Spinal cord (tissue), 9 donors: ENCODE measurements at regions not wholly inside any gene's neighbourhood (a gene's known extent, or its start where the extent isn't known, plus 50 kb on each side); places are given as distances from the start of the nearest gene placed in this dataset.

ENCODE experiments used
- DNase-seq, 6 donors: peaks; one replicate each; pipeline versions ENCODE4 v3.0.0 to v3.0.0-alpha.2; 2013 to 2015; ENCODE audit warnings: low spot score in 6 of 6, low read depth in 4 of 6
- H3K27ac ChIP-seq: one replicate; pipeline ENCODE4 v1.5.1; 2013; ENCODE audit warnings: low read depth, low read length, control low read depth
- H3K27me3 ChIP-seq: one replicate; pipeline ENCODE4 v1.6.1; 2013; ENCODE audit warnings: low read length; ENCODE audit not compliant: control insufficient read depth, insufficient read depth
- H3K36me3 ChIP-seq: one replicate; pipeline ENCODE4 v1.6.1; 2013; ENCODE audit warnings: low read length; ENCODE audit not compliant: control insufficient read depth, insufficient read depth
- H3K4me1 ChIP-seq: one replicate; pipeline ENCODE4 v1.6.1; 2013; ENCODE audit warnings: low read length; ENCODE audit not compliant: control insufficient read depth, insufficient read depth
- H3K4me3 ChIP-seq: one replicate; pipeline ENCODE4 v1.5.1; 2013; ENCODE audit warnings: low read depth, low read length, control low read depth
- H3K9me3 ChIP-seq: one replicate; pipeline ENCODE4 v1.6.1; 2013; ENCODE audit warnings: low read length; ENCODE audit not compliant: control insufficient read depth, insufficient read depth
- WGBS: methylation state at CpG from one replicate; pipeline ENCODE4 v1.1.5; 2013; ENCODE audit warnings: missing lambda C conversion rate; ENCODE audit not compliant: insufficient coverage; 5-methylcytosine and 5-hydroxymethylcytosine counted together
- donor health status: healthy.

- Histone ChIP-seq H3K9me3 (no peaks in the 10 kb centered on the region), H3K27ac (no peak overlapping the region), H3K27me3 (no peaks in the 10 kb centered on the region), H3K4me3 (no peak overlapping the region), H3K36me3 (no peaks in the 10 kb centered on the region), H3K4me1 (no peaks in the 10 kb centered on the region)
- DNase-seq, result no peak
- 55% methylated on average over 1 of the region's 1 CpG for WGBS
Observed at GRCh38 chr11:37621662-37622061, 1023.6 kb upstream of the RAG2 start.

GRCh38 chr11:37616291-37616690 is 1018.3 kb upstream of the RAG2 start:
- no peaks in the 10 kb centered on the region for H3K4me1 ChIP-seq
- H3K9me3 ChIP-seq, result no peaks in the 10 kb centered on the region
- no peak overlapping the region for H3K27ac ChIP-seq
- H3K27me3 ChIP-seq, result no peaks in the 10 kb centered on the region
- DNase-seq, result no peak
- no peak overlapping the region for H3K4me3 ChIP-seq
- WGBS, result no CpG with 5 or more reads among the region's 1 CpG
- H3K36me3 ChIP-seq, result no peaks in the 10 kb centered on the region

GRCh38 chr11:37613031-37613430 is 1015.0 kb upstream of the RAG2 start:
- Histone ChIP-seq H3K36me3 (no peaks in the 10 kb centered on the region), H3K4me3 (no peak overlapping the region), H3K9me3 (no peaks in the 10 kb centered on the region), H3K27ac (no peak overlapping the region), H3K27me3 (no peaks in the 10 kb centered on the region), H3K4me1 (no peaks in the 10 kb centered on the region)
- no CpG with 5 or more reads among the region's 1 CpG for WGBS
- peak in 1 of 6 donors; percentile 9 for DNase-seq

- no peak overlapping the region for H3K4me3 ChIP-seq
- no peak overlapping the region for H3K27ac ChIP-seq
- no peaks in the 10 kb centered on the region for H3K27me3 ChIP-seq
- no peaks in the 10 kb centered on the region for H3K36me3 ChIP-seq
- WGBS, result 93% methylated on average over 2 of the region's 4 CpGs
- H3K4me1 ChIP-seq, result no peaks in the 10 kb centered on the region
- no peak for DNase-seq
- H3K9me3 ChIP-seq, result no peaks in the 10 kb centered on the region
Observed at GRCh38 chr11:37612146-37612545, 1014.1 kb upstream of the RAG2 start.

- no peaks in the 10 kb centered on the region for H3K27me3 ChIP-seq
- no peak for DNase-seq
- H3K27ac ChIP-seq, result no peak overlapping the region
- no peaks in the 10 kb centered on the region for H3K9me3 ChIP-seq
- no peaks in the 10 kb centered on the region for H3K36me3 ChIP-seq
- 100% methylated on average over 1 of the region's 1 CpG for WGBS
- no peaks in the 10 kb centered on the region for H3K4me1 ChIP-seq
- no peak overlapping the region for H3K4me3 ChIP-seq
Observed at GRCh38 chr11:37605229-37605628, 1007.2 kb upstream of the RAG2 start.

GRCh38 chr11:37598381-37598780 is 1000.3 kb upstream of the RAG2 start:
- Histone ChIP-seq H3K27ac (no peak overlapping the region), H3K27me3 (no peaks in the 10 kb centered on the region), H3K36me3 (no peaks in the 10 kb centered on the region), H3K4me3 (no peak overlapping the region), H3K4me1 (no peaks in the 10 kb centered on the region), H3K9me3 (no peaks in the 10 kb centered on the region)
- no CpG with 5 or more reads among the region's 1 CpG for WGBS
- no peak for DNase-seq

GRCh38 chr11:37597776-37598175 is 999.7 kb upstream of the RAG2 start:
- Histone ChIP-seq H3K27ac (no peak overlapping the region), H3K4me3 (no peak overlapping the region), H3K27me3 (no peaks in the 10 kb centered on the region), H3K36me3 (no peaks in the 10 kb centered on the region), H3K9me3 (no peaks in the 10 kb centered on the region), H3K4me1 (no peaks in the 10 kb centered on the region)
- DNase-seq, result no peak
- WGBS, result no CpG with 5 or more reads among the region's 2 CpGs

- no peaks in the 10 kb centered on the region for H3K4me1 ChIP-seq
- H3K27ac ChIP-seq, result no peak overlapping the region
- no peak overlapping the region for H3K4me3 ChIP-seq
- H3K27me3 ChIP-seq, result no peaks in the 10 kb centered on the region
- H3K36me3 ChIP-seq, result no peaks in the 10 kb centered on the region
- no peak for DNase-seq
- WGBS, result no CpG with 5 or more reads among the region's 1 CpG
- no peaks in the 10 kb centered on the region for H3K9me3 ChIP-seq
Observed at GRCh38 chr11:37595845-37596244, 997.8 kb upstream of the RAG2 start.

- Histone ChIP-seq H3K4me3 (no peak overlapping the region), H3K4me1 (no peaks in the 10 kb centered on the region), H3K9me3 (no peaks in the 10 kb centered on the region), H3K36me3 (no peaks in the 10 kb centered on the region), H3K27me3 (no peaks in the 10 kb centered on the region), H3K27ac (no peak overlapping the region)
- no peak for DNase-seq
- WGBS, result no CpG with 5 or more reads among the region's 1 CpG
Observed at GRCh38 chr11:37574361-37574760, 976.3 kb upstream of the RAG2 start.

- no peak for DNase-seq
- Histone ChIP-seq H3K9me3 (no peaks in the 10 kb centered on the region), H3K27ac (no peak overlapping the region), H3K27me3 (no peaks in the 10 kb centered on the region), H3K4me1 (no peaks in the 10 kb centered on the region), H3K4me3 (no peak overlapping the region), H3K36me3 (no peaks in the 10 kb centered on the region)
- no CpG with 5 or more reads among the region's 1 CpG for WGBS
Observed at GRCh38 chr11:37572491-37573171, 974.6 kb upstream of the RAG2 start.
